Karpas-422 (cell line): ENCODE measurements at regions not wholly inside any gene's neighbourhood (a gene's known extent, or its start where the extent isn't known, plus 50 kb on each side); places are given as distances from the start of the nearest gene placed in this dataset.

Experiments used
- DNase-seq: peaks from one replicate; pipeline ENCODE4 v3.0.0-alpha.2; 2015
- H2AFZ ChIP-seq: fragments of 200-600 bp; sonication (generic); 2 replicates; pipeline ENCODE4 v1.6.1; 2014; ENCODE audit warnings: antibody characterized with exemption, low read length, mixed read lengths
- H3K27ac ChIP-seq: fragments of 200-600 bp; sonication (generic); 2 replicates; pipeline ENCODE4 v1.5.1; 2014; ENCODE audit warnings: mild to moderate bottlenecking, low read length, moderate library complexity
- H3K27me3 ChIP-seq: fragments of 200-600 bp; sonication (generic); 2 replicates; pipeline ENCODE4 v1.6.1; 2014; ENCODE audit warnings: low read length, mixed read lengths
- H3K36me3 ChIP-seq: fragments of 200-600 bp; sonication (generic); 2 replicates; pipeline ENCODE4 v1.6.1; 2014; ENCODE audit warnings: low read length, mixed read lengths; ENCODE audit not compliant: insufficient read depth
- H3K4me1 ChIP-seq: fragments of 200-600 bp; sonication (generic); 2 replicates; pipeline ENCODE4 v1.6.1; 2014; ENCODE audit warnings: mild to moderate bottlenecking, low read length, mixed read lengths
- H3K4me2 ChIP-seq: fragments of 200-600 bp; sonication (generic); 2 replicates; pipeline ENCODE4 v1.6.1; 2014; ENCODE audit warnings: low read length, low read depth, mild to moderate bottlenecking; ENCODE audit not compliant: poor library complexity, severe bottlenecking
- H3K4me3 ChIP-seq: fragments of 200-600 bp; sonication (generic); 2 replicates; pipeline ENCODE4 v1.5.1; 2014; ENCODE audit warnings: mild to moderate bottlenecking, antibody characterized with exemption, low read length, mixed read lengths
- H3K79me2 ChIP-seq: fragments of 200-600 bp; sonication (generic); 2 replicates; pipeline ENCODE4 v1.6.1; 2014; ENCODE audit warnings: mild to moderate bottlenecking, low read length, mixed read lengths
- H3K9ac ChIP-seq: fragments of 200-600 bp; sonication (generic); 2 replicates; pipeline ENCODE4 v1.6.0; 2014; ENCODE audit warnings: low read length
- H3K9me2 ChIP-seq: fragments of 200-600 bp; sonication (generic), shearing (Covaris generic); replicated peaks from 2 replicates; pipeline ENCODE4 v1.6.0; 2014; ENCODE audit warnings: mild to moderate bottlenecking, low read length, moderate library complexity; ENCODE audit not compliant: insufficient read depth
- H3K9me3 ChIP-seq: fragments of 300-700, 200-600 bp; sonication (generic); 2 replicates; pipeline ENCODE4 v1.6.1; 2014; ENCODE audit warnings: low read length, mixed read lengths
- H4K20me1 ChIP-seq: fragments of 200-600 bp; sonication (generic); 2 replicates; pipeline ENCODE4 v1.6.1; 2014; ENCODE audit warnings: mild to moderate bottlenecking, antibody characterized with exemption, low read length, low read depth; ENCODE audit not compliant: insufficient read depth

GRCh38 chr18:76633588-76634269, 138.7 kb upstream of the ZNF516 start:
- H3K36me3 ChIP-seq, result no peaks in the 10 kb centered on the region
- H3K9ac ChIP-seq, result no peak overlapping the region
- H3K4me1 ChIP-seq, result no peaks in the 10 kb centered on the region
- no peak overlapping the region for H3K27ac ChIP-seq
- 0 out of 2 replicates have a peak, but pooled peaks cover 2% of the 10 kb centered on the region for H3K27me3 ChIP-seq
- H3K4me2 ChIP-seq, result no peak overlapping the region
- DNase-seq, result no peak
- no peaks in the 10 kb centered on the region for H3K79me2 ChIP-seq
- no peak overlapping the region for H2AFZ ChIP-seq
- H3K4me3 ChIP-seq, result no peak overlapping the region
- H4K20me1 ChIP-seq, result no peaks in the 10 kb centered on the region
- no peaks in the 10 kb centered on the region for H3K9me3 ChIP-seq
- H3K9me2 ChIP-seq, result no peaks in the 10 kb centered on the region

DNA sequence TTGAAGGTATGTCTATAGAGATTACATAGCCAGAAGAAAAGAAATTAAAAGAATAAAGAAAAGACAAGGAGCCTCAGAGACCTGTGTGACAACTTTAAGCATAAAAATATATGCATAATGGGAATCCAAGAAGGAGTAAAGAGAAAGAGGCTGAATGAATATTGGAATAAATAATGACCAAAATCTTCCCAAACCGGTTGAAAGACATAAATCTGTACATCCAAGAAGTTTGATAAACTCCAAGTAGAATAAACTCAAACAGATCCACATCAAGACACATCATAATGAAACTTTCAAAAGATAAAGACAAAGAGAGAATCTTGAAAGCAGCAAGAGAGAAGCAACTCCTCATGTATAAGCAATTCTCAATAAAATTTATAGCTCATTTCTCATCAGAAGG, 132.4 kb upstream of the ZNF516 start:
- Histone ChIP-seq H3K36me3 (no peaks in the 10 kb centered on the region), H3K9ac (no peak overlapping the region), H3K9me3 (no peaks in the 10 kb centered on the region), H2AFZ (no peak overlapping the region), H3K27me3 (no peaks in the 10 kb centered on the region), H3K79me2 (no peaks in the 10 kb centered on the region), H3K27ac (no peak overlapping the region), H3K4me3 (no peak overlapping the region), H3K9me2 (no peaks in the 10 kb centered on the region), H3K4me1 (no peaks in the 10 kb centered on the region), H4K20me1 (no peaks in the 10 kb centered on the region), H3K4me2 (no peak overlapping the region)
- no peak for DNase-seq

GRCh38 chr18:76626991-76627390, 131.9 kb upstream of the ZNF516 start:
- no peak for DNase-seq
- H3K4me2 ChIP-seq, result no peak overlapping the region
- H4K20me1 ChIP-seq, result no peaks in the 10 kb centered on the region
- no peaks in the 10 kb centered on the region for H3K79me2 ChIP-seq
- H3K36me3 ChIP-seq, result no peaks in the 10 kb centered on the region
- H3K9me2 ChIP-seq, result no peaks in the 10 kb centered on the region
- H3K4me1 ChIP-seq, result no peaks in the 10 kb centered on the region
- no peak overlapping the region for H3K27ac ChIP-seq
- H3K9ac ChIP-seq, result no peak overlapping the region
- no peaks in the 10 kb centered on the region for H3K9me3 ChIP-seq
- H3K4me3 ChIP-seq, result no peak overlapping the region
- no peak overlapping the region for H2AFZ ChIP-seq
- H3K27me3 ChIP-seq, result no peaks in the 10 kb centered on the region

DNA sequence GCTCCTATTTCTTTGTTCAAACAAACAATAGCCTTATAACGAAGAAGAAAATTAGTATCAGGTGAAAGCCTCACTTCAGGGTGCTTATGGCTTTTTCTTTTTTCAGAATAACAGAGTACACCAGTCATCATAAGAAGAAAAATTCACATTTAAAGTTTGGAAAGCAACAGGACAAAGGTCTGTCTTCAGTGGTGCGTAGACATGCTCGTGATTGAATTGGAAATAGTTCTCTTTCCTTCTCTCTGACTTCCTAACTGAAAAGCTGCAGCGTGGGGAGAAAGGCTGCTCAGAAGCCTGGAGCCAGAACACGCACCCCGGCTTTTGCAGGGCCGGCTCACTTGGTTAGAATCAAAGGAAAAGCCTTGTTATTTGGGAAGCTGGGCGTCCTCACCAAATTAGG, 127.6 kb upstream of the ZNF516 start:
- no peaks in the 10 kb centered on the region for H3K27me3 ChIP-seq
- H3K27ac ChIP-seq, result no peak overlapping the region
- no peaks in the 10 kb centered on the region for H3K36me3 ChIP-seq
- no peak overlapping the region for H3K4me3 ChIP-seq
- H3K9me3 ChIP-seq, result no peaks in the 10 kb centered on the region
- H4K20me1 ChIP-seq, result no peaks in the 10 kb centered on the region
- no peaks in the 10 kb centered on the region for H3K9me2 ChIP-seq
- no peak overlapping the region for H3K9ac ChIP-seq
- no peaks in the 10 kb centered on the region for H3K79me2 ChIP-seq
- H2AFZ ChIP-seq, result no peak overlapping the region
- no peaks in the 10 kb centered on the region for H3K4me1 ChIP-seq
- DNase-seq, result no peak
- H3K4me2 ChIP-seq, result no peak overlapping the region

- Histone ChIP-seq H3K4me3 (no peak overlapping the region), H4K20me1 (no peaks in the 10 kb centered on the region), H3K27ac (no peak overlapping the region), H3K4me2 (no peak overlapping the region), H3K9me2 (no peaks in the 10 kb centered on the region), H3K9me3 (no peaks in the 10 kb centered on the region), H2AFZ (no peak overlapping the region), H3K4me1 (no peaks in the 10 kb centered on the region), H3K9ac (no peak overlapping the region), H3K36me3 (no peaks in the 10 kb centered on the region), H3K79me2 (no peaks in the 10 kb centered on the region), H3K27me3 (no peaks in the 10 kb centered on the region)
- DNase-seq, result no peak
Observed at GRCh38 chr18:76621782-76622495, 126.9 kb upstream of the ZNF516 start.

DNA sequence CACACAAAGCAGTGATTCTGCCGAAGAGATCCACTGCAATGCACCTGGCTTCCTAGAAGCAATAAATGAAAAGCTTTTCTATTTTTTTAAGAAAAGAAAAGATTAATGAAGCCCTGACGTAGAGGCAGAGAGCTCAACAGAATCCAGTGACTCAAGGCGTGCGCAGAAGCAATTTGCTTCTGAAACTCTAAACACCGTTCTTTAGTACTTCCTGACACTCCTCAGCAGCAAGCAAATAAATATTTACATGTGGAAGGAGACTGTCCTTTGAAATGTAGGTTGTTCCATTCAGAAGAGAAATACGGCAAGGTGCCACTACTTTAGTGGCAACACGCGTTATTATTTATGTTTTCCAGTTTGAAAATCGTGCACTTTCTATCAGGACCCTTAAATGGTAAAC, 126.2 kb upstream of the ZNF516 start:
- H3K27me3 ChIP-seq, result no peaks in the 10 kb centered on the region
- no peak overlapping the region for H3K9ac ChIP-seq
- no peaks in the 10 kb centered on the region for H3K9me3 ChIP-seq
- no peaks in the 10 kb centered on the region for H3K36me3 ChIP-seq
- no peaks in the 10 kb centered on the region for H3K9me2 ChIP-seq
- H3K4me2 ChIP-seq, result no peak overlapping the region
- no peaks in the 10 kb centered on the region for H3K79me2 ChIP-seq
- H3K27ac ChIP-seq, result no peak overlapping the region
- no peak overlapping the region for H3K4me3 ChIP-seq
- H4K20me1 ChIP-seq, result no peaks in the 10 kb centered on the region
- H3K4me1 ChIP-seq, result no peaks in the 10 kb centered on the region
- DNase-seq, result no peak
- H2AFZ ChIP-seq, result no peak overlapping the region

DNA sequence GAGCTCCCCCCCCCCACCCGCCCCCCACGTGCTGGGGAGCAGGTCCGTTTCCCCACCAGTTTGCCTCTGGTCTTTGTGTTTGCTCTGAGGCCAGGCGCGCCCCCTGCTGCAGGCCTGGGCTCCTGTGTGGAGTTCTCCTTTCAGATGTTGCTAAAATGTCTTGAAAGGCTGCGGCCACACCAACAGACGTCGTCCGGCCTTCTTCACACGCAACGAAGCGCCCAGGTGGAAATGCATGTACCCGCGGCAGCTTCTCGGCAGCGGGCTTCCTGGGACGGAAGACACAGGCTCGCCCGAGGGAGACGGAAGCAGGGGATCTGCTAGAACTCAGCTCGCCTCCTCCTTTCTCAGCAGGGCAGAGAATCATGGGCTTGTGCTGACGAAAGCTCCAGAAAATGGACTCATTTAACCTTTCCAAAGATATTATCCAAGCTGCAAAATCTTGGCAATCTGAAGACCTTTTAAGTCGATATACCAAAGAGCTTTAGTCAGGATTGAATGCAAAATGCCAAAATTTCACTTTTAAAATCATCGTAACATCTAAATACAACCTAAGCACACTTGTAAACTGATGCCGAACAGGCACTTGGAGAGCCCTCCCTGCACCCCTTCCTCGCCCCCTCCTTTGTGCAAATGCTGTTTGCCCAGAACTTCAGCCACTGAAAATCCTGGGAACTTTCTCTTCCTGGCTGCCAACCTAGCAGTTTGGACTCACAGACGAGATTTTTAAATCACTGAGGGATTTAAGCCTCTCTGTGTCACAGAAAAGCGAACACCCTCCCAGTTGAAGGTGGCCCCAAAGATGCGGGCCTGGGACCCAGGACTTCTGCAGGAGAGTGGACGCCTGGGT, 125.5 kb upstream of the ZNF516 start:
- H3K27ac ChIP-seq, result no peak overlapping the region
- no peak overlapping the region for H2AFZ ChIP-seq
- H4K20me1 ChIP-seq, result no peaks in the 10 kb centered on the region
- DNase-seq, result peak; percentile 71
- H3K36me3 ChIP-seq, result no peaks in the 10 kb centered on the region
- no peaks in the 10 kb centered on the region for H3K27me3 ChIP-seq
- no peaks in the 10 kb centered on the region for H3K4me1 ChIP-seq
- H3K4me2 ChIP-seq, result no peak overlapping the region
- H3K9me2 ChIP-seq, result no peaks in the 10 kb centered on the region
- H3K9ac ChIP-seq, result no peak overlapping the region
- no peaks in the 10 kb centered on the region for H3K79me2 ChIP-seq
- no peak overlapping the region for H3K4me3 ChIP-seq
- no peaks in the 10 kb centered on the region for H3K9me3 ChIP-seq

DNA sequence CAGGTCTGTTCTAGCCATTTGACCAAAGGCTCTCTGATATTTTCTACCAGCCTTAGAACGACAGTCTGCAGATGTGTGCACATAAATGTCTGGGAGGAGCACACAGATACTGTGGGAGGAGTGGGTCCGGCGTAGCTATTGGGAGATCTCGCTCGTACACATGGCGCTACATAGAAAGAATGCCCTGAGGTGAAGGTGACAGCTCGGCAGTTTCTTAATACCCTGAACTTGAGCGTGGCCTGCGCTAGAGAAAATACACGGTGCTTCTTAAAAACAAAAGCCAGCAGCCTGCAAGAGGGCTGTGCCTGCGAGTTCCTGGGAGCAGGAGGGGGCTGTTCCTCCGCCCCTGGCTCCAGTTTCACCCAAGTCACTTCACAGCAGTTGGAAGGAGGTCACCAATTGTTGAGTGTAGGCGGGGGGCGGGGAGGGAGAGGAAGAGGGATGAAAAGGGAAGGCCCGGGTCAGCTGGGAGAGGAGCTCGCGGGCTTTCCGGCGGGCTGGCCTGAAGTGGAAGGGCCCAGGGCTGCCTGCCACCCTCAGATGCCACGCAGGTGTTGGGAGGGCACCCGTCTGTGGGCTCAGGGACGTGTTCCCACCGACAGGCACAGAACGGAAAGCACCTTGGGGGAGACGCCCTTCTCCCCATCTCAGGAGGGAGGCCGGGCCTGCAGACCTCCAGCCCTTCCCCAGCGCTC, 124.7 kb upstream of the ZNF516 start:
- Histone ChIP-seq H3K27ac (no peak overlapping the region), H3K9me3 (no peaks in the 10 kb centered on the region), H3K27me3 (no peaks in the 10 kb centered on the region), H2AFZ (no peak overlapping the region), H3K79me2 (no peaks in the 10 kb centered on the region), H3K9me2 (no peaks in the 10 kb centered on the region), H3K36me3 (no peaks in the 10 kb centered on the region), H3K4me1 (no peaks in the 10 kb centered on the region), H3K4me3 (no peak overlapping the region), H3K9ac (no peak overlapping the region), H4K20me1 (no peaks in the 10 kb centered on the region), H3K4me2 (no peak overlapping the region)
- no peak for DNase-seq
